ENCODE measurements at regions not wholly inside any gene's neighbourhood (a gene's known extent, or its start where the extent isn't known, plus 50 kb on each side); places are given as distances from the start of the nearest gene placed in this dataset.

- no peak overlapping the region for H3K4me3 ChIP-seq
- TF ChIP-seq CTCF (IDR thresholded peaks at IDR 0.05) = no peak
- no peak for DNase-seq (ENCODE audit: low spot score)
- H3K27ac ChIP-seq = no peak overlapping the region
These were observed 139.1 kb downstream of the HDGFL1 start for GRCh38 chr6:22708469-22708868.

GRCh38 chr6:22709803-22710202 is 140.4 kb downstream of the HDGFL1 start:
- Histone ChIP-seq H3K4me3 (no peak overlapping the region), H3K27ac (no peak overlapping the region)
- no peak for DNase-seq (ENCODE audit: low spot score)
- TF ChIP-seq CTCF (IDR thresholded peaks at IDR 0.05) = no peak

- no peak for TF ChIP-seq CTCF (IDR thresholded peaks at IDR 0.05)
- DNase-seq (ENCODE audit: low spot score) = no peak
- Histone ChIP-seq H3K4me3 (no peak overlapping the region), H3K27ac (no peak overlapping the region)
These were observed 147.4 kb downstream of the HDGFL1 start for GRCh38 chr6:22716721-22717120.

- Histone ChIP-seq H3K4me3 (no peak overlapping the region), H3K27ac (no peak overlapping the region)
- TF ChIP-seq CTCF (IDR thresholded peaks at IDR 0.05) = no peak
- no peak for DNase-seq (ENCODE audit: low spot score)
These were observed 148.5 kb downstream of the HDGFL1 start for GRCh38 chr6:22717915-22718314.

GRCh38 chr6:22722913-22723312 is 153.5 kb downstream of the HDGFL1 start:
- no peak overlapping the region for H3K27ac ChIP-seq
- DNase-seq (ENCODE audit: low spot score) = no peak
- TF ChIP-seq CTCF (IDR thresholded peaks at IDR 0.05) = no peak
- no peak overlapping the region for H3K4me3 ChIP-seq

GRCh38 chr6:22726966-22727365 is 157.6 kb downstream of the HDGFL1 start:
- no peak overlapping the region for H3K27ac ChIP-seq
- H3K4me3 ChIP-seq = no peak overlapping the region
- no peak for TF ChIP-seq CTCF (IDR thresholded peaks at IDR 0.05)
- DNase-seq (ENCODE audit: low spot score) = no peak

- TF ChIP-seq CTCF (IDR thresholded peaks at IDR 0.05) = no peak
- Histone ChIP-seq H3K27ac (no peak overlapping the region), H3K4me3 (no peak overlapping the region)
- DNase-seq (ENCODE audit: low spot score) = no peak
These were observed 158.3 kb downstream of the HDGFL1 start for GRCh38 chr6:22727710-22728109.

Data from coronary artery (tissue), 2 donors.